Suprapubic skin (tissue), 4 donors: ENCODE measurements at regions not wholly inside any gene's neighbourhood (a gene's known extent, or its start where the extent isn't known, plus 50 kb on each side); places are given as distances from the start of the nearest gene placed in this dataset.

Experiments
- DNase-seq, 2 donors: peaks; one replicate each; pipeline ENCODE4 v3.0.0-alpha.2; 2019; ENCODE audit warnings: low spot score in 2 of 2
- H3K27ac ChIP-seq: fragments of 200-600 bp; sonication (generic); one replicate; pipeline ENCODE4 v1.5.1; 2019
- H3K27me3 ChIP-seq: fragments of 200-600 bp; sonication (generic); one replicate; pipeline ENCODE4 v1.5.1; 2019
- H3K36me3 ChIP-seq: fragments of 200-600 bp; sonication (generic); one replicate; pipeline ENCODE4 v1.5.1; 2019
- H3K4me1 ChIP-seq: fragments of 200-600 bp; sonication (generic); one replicate; pipeline ENCODE4 v1.5.1; 2019
- H3K4me3 ChIP-seq: fragments of 200-600 bp; sonication (generic); one replicate; pipeline ENCODE4 v1.5.1; 2019; ENCODE audit warnings: mild to moderate bottlenecking
- H3K9me3 ChIP-seq: fragments of 200-600 bp; sonication (generic); one replicate; pipeline ENCODE4 v1.5.1; 2019
- EP300 ChIP-seq: sonication (generic); formaldehyde crosslinking; IDR thresholded peaks from one replicate; pipeline ENCODE4 v1.6.1; 2017; ENCODE audit warnings: antibody characterized with exemption
- POLR2A ChIP-seq, 2 donors: fragments of 450-650 bp; IDR thresholded peaks; one replicate each; pipeline ENCODE4 v1.6.1; 2017; ENCODE audit warnings: antibody characterized with exemption in 2 of 2, mild to moderate bottlenecking in 2 of 2, moderate library complexity in 2 of 2
- POLR2AphosphoS5 ChIP-seq, 3 donors: sonication (generic); formaldehyde crosslinking; IDR thresholded peaks; one replicate each; pipeline ENCODE4 v1.6.1; 2017; ENCODE audit warnings: antibody characterized with exemption in 3 of 3
- WGBS: methylation state at CpG from one replicate; pipeline ENCODE4 v1.1.5; 2018; 5-methylcytosine and 5-hydroxymethylcytosine counted together
- TF ChIP-seq, protein P1 (sequence below), 2 donors: fragments of 200-600 bp in 1 of 2; fragments of 450-650 bp in 1 of 2; sonication (generic) in 1 of 2; IDR thresholded peaks; one replicate each; pipeline ENCODE4 v1.5.1; 2016 to 2019; ENCODE audit warnings: antibody characterized with exemption in 2 of 2, mild to moderate bottlenecking in 1 of 2, moderate library complexity in 1 of 2

DNA sequence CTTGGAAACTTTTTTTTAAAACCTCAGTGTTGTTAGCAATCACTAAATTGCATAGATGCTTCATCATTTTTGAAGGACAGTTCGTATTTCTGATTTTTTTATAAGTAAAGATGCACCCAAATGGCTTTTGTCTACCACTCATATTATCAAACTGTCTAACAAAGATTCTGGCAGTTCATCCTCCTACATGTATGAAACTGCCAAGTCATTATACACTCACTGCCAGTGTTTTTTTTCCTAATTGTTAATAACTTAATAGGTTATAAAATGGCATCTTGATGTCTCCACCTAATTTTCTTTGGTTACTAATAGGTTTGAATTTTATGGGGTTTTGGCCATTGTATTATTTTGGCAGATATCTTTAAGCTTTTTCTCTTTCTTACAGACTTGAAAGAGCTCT lies 77.0 kb downstream of the HTR5A start:
- Histone ChIP-seq H3K27ac (no peak overlapping the region), H3K4me3 (no peak overlapping the region), H3K36me3 (no peaks in the 10 kb centered on the region), H3K4me1 (no peaks in the 10 kb centered on the region), H3K27me3 (peaks cover under 1% of the 10 kb centered on the region), H3K9me3 (no peaks in the 10 kb centered on the region)
- 53% methylated on average over 1 of the region's 1 CpG for WGBS
- TF ChIP-seq, protein P1, sequence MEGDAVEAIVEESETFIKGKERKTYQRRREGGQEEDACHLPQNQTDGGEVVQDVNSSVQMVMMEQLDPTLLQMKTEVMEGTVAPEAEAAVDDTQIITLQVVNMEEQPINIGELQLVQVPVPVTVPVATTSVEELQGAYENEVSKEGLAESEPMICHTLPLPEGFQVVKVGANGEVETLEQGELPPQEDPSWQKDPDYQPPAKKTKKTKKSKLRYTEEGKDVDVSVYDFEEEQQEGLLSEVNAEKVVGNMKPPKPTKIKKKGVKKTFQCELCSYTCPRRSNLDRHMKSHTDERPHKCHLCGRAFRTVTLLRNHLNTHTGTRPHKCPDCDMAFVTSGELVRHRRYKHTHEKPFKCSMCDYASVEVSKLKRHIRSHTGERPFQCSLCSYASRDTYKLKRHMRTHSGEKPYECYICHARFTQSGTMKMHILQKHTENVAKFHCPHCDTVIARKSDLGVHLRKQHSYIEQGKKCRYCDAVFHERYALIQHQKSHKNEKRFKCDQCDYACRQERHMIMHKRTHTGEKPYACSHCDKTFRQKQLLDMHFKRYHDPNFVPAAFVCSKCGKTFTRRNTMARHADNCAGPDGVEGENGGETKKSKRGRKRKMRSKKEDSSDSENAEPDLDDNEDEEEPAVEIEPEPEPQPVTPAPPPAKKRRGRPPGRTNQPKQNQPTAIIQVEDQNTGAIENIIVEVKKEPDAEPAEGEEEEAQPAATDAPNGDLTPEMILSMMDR (IDR thresholded peaks at IDR 0.05): no peak
- TF ChIP-seq POLR2A (IDR thresholded peaks at IDR 0.05) (no peak), POLR2AphosphoS5 (IDR thresholded peaks at IDR 0.05) (no peak), EP300 (no peak)
- DNase-seq: no peak

DNA sequence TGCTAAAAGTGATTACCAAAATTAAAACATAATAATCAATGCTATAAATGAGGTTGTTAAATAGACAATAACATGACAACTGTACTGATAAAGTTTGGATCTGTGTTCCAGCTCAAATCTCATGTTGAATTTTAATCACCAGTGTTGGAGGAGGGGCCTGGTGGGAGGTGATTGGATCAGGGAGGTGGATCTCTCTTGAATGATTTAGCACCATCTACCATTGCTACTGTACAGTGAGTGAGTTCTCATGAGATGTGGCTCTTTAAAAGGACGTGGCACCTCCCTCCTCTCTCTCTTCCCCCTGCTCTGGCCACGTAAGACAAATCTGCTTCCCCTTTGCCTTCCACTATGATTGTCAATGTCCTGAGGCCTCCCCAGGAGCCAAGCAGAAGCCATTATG lies 77.5 kb downstream of the HTR5A start:
- Histone ChIP-seq H3K27ac (no peak overlapping the region), H3K4me3 (no peak overlapping the region), H3K36me3 (no peaks in the 10 kb centered on the region), H3K27me3 (no peaks in the 10 kb centered on the region), H3K9me3 (no peaks in the 10 kb centered on the region), H3K4me1 (no peaks in the 10 kb centered on the region)
- TF ChIP-seq POLR2A (IDR thresholded peaks at IDR 0.05) (no peak), EP300 (no peak), POLR2AphosphoS5 (IDR thresholded peaks at IDR 0.05) (no peak)
- TF ChIP-seq, protein P1 (IDR thresholded peaks at IDR 0.05): no peak
- 46% methylated on average over 2 of the region's 2 CpGs for WGBS
- DNase-seq: no peak

DNA sequence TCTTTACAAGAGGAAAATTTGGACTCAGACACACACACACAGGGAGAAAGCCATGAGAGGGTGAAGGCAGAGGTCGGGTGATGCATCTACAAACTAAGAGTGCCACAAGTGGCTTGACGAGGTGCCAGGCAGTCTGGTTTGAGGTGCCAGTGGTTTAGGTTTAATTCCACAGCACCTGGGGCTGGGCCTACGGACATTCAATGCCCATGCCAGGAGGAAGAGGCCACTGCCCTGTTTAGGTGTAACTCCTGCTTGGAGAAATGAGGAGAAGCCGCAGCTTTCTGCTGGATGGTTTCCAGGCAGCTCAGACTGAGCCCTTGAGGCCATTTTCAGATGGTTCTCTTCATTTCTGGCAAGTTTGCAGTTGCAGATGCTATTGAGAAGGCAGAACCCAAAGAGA lies 83.6 kb downstream of the HTR5A start:
- H3K36me3 ChIP-seq: no peaks in the 10 kb centered on the region
- 54% methylated on average over 4 of the region's 4 CpGs for WGBS
- TF ChIP-seq POLR2AphosphoS5 (IDR thresholded peaks at IDR 0.05) (no peak), EP300 (no peak), POLR2A (IDR thresholded peaks at IDR 0.05) (no peak)
- TF ChIP-seq, protein P1 (IDR thresholded peaks at IDR 0.05): no peak
- no peak for DNase-seq
- H3K27ac ChIP-seq: no peak overlapping the region
- H3K9me3 ChIP-seq: no peaks in the 10 kb centered on the region
- H3K4me3 ChIP-seq: no peak overlapping the region
- H3K27me3 ChIP-seq: no peaks in the 10 kb centered on the region
- no peaks in the 10 kb centered on the region for H3K4me1 ChIP-seq

DNA sequence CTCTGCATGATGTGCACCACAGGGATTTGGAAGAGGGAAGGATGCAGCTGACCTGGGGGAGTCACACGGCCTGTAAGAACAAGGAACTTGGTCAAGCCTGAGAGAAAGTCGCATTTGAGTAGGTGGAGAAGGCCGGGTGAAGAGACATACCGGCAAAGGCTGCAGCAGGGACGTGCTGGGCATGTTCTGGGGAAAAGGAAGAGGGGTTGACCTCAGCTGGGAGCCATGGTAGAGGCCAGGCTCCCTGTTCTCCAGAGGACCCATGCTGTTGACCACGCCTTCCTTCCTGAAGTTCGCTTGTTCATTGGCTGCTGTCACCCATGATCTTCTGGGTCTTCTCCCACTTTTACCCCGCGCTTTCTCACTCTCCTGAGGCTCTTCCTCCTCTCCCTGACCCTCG lies 84.5 kb downstream of the HTR5A start:
- Histone ChIP-seq H3K4me3 (no peak overlapping the region), H3K27ac (no peak overlapping the region), H3K36me3 (no peaks in the 10 kb centered on the region), H3K9me3 (no peaks in the 10 kb centered on the region), H3K4me1 (no peaks in the 10 kb centered on the region), H3K27me3 (no peaks in the 10 kb centered on the region)
- TF ChIP-seq, protein P1 (IDR thresholded peaks at IDR 0.05): no peak
- TF ChIP-seq POLR2AphosphoS5 (IDR thresholded peaks at IDR 0.05) (no peak), POLR2A (IDR thresholded peaks at IDR 0.05) (no peak), EP300 (no peak)
- 73% methylated on average over 10 of the region's 10 CpGs for WGBS
- no peak for DNase-seq

DNA sequence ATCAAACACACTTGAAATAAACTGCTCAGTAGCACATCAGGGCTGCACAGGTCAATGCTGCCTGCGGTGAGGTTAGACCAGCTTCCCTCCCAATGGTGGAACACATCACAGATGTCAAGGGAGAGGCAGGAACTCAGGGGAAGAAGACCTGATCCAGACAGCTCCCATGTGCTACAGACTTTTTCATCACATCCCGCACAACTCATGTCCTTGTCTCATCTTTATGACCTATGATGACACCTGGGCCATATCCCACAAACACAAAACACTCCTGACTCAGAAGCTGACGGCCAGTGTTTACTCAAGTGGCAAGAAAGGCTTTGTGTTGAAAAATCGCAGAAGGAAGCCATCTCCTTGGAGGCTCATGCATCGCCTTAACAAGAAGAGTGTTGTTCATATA lies 91.6 kb downstream of the HTR5A start:
- no peak overlapping the region for H3K4me3 ChIP-seq
- no peaks in the 10 kb centered on the region for H3K4me1 ChIP-seq
- no peak for DNase-seq
- no peaks in the 10 kb centered on the region for H3K9me3 ChIP-seq
- no peaks in the 10 kb centered on the region for H3K36me3 ChIP-seq
- TF ChIP-seq POLR2AphosphoS5 (IDR thresholded peaks at IDR 0.05): no peak
- TF ChIP-seq, protein P1 (IDR thresholded peaks at IDR 0.05): no peak
- WGBS: 74% methylated on average over 5 of the region's 5 CpGs
- H3K27ac ChIP-seq: no peak overlapping the region
- peaks cover 5% of the 10 kb centered on the region for H3K27me3 ChIP-seq
